Spleen (tissue), 7 donors: ENCODE measurements at regions not wholly inside any gene's neighbourhood (a gene's known extent, or its start where the extent isn't known, plus 50 kb on each side); places are given as distances from the start of the nearest gene placed in this dataset.

ENCODE experiments used
- CTCF ChIP-seq, 11 experiments: fragments of 200-600 bp in 7 of 11; fragments of 450-650 bp in 4 of 11; sonication (generic) in 4 of 11; IDR thresholded peaks in 8 of 11; conservative IDR thresholded peaks in 3 of 11; 1 replicate in 7 of 11; 2 replicates in 4 of 11; pipeline versions ENCODE4 v1.4.0 to v1.8.0; 2016 to 2021; ENCODE audit warnings: antibody characterized with exemption in 11 of 11, inconsistent platforms in 4 of 11, mild to moderate bottlenecking in 1 of 11
- POLR2A ChIP-seq, 3 donors: fragments of 450-650 bp; IDR thresholded peaks; one replicate each; pipeline ENCODE4 v1.5.1; 2017; ENCODE audit warnings: antibody characterized with exemption in 3 of 3, mild to moderate bottlenecking in 1 of 3
- donor health status: DM: no; HTN: no; CAD: no; lungs with moderate emphysema.
- donor health status: DM: no; HTN: no; CAD: no.
- donor health status: DM: no; HTN: no; CAD: no.

GRCh38 chr18:52200921-52201663, 138.9 kb upstream of the DCC start:
- TF ChIP-seq CTCF (IDR thresholded peaks at IDR 0.05 in 8 of 11, conservative IDR thresholded peaks at IDR 0.05 in 3 of 11), result no peak
- no peak for TF ChIP-seq POLR2A (IDR thresholded peaks at IDR 0.05)
